K562 (cell line): ENCODE measurements at regions not wholly inside any gene's neighbourhood (a gene's known extent, or its start where the extent isn't known, plus 50 kb on each side); places are given as distances from the start of the nearest gene placed in this dataset.

Experiments
- ATAC-seq: fragments of 200-7000 bp; cut with Tn5 transposase; 3 replicates; pipeline ENCODE4 v1.9.1; 2020; ENCODE audit warnings: moderate library complexity
- BruUV-seq: library from RNA; stranded (reverse); fragments of 400-500 nt; replicated peaks from 2 replicates; lab custom pipeline; 2021; lab: Mats Ljungman, UMichigan
- CTCF ChIA-PET: fragments of 300-600 bp; formaldehyde crosslinking; extraction: SDS; loops from one replicate; lab custom pipeline; 2021; ENCODE audit warnings: low intra/inter-chr PET ratio; lab: Yijun Ruan, JAX
- POLR2A ChIA-PET: fragments of 300-600, 350-650 bp; sonication (Branson Sonifier 250); formaldehyde crosslinking; extraction: SDS; loops from one replicate; lab custom pipeline; 2021; ENCODE audit warnings: antibody characterized with exemption, inconsistent platforms; lab: Yijun Ruan, JAX
- DNase-seq, 4 experiments: peaks; one replicate each; pipeline versions ENCODE4 v3.0.0 to v3.0.0-alpha.2; 2011 to 2018; ENCODE audit warnings: low spot score in 3 of 4, mixed read lengths in 3 of 4; ENCODE audit errors: extremely low read depth in 1 of 4
- FAIRE-seq: peaks from 2 replicates; lab custom pipeline; 2011; peaks lifted over from hg19 to GRCh38; lab: Jason Lieb, UNC
- H2AFZ ChIP-seq: 2 replicates; pipeline ENCODE4 v1.6.0; 2011; ENCODE audit warnings: low read depth, low read length, control low read depth, inconsistent platforms
- H3K27ac ChIP-seq: fragments of 200-600 bp; 3 replicates; pipeline ENCODE4 v1.8.0; 2011; ENCODE audit warnings: low read depth, mild to moderate bottlenecking, control low read depth, inconsistent platforms, low read length, moderate library complexity, mixed read lengths; ENCODE audit errors: extremely low read depth
- H3K27me3 ChIP-seq, 2 experiments: fragments of 300-600 bp in 1 of 2; 2 replicates in 1 of 2; 3 replicates in 1 of 2; pipeline versions ENCODE4 v1.6.0 to v1.8.0; 2011; ENCODE audit warnings: inconsistent platforms in 2 of 2, low read length in 2 of 2, mild to moderate bottlenecking in 1 of 2, mixed read lengths in 1 of 2, moderate library complexity in 1 of 2; ENCODE audit not compliant: control insufficient read depth in 2 of 2, insufficient read depth in 2 of 2
- H3K36me3 ChIP-seq: fragments of 300-600 bp; 3 replicates; pipeline ENCODE4 v1.8.0; 2011; ENCODE audit warnings: mild to moderate bottlenecking, low read length, inconsistent platforms; ENCODE audit not compliant: control insufficient read depth, insufficient read depth
- H3K4me1 ChIP-seq, 2 experiments: fragments of 200-600 bp in 1 of 2; replicated peaks in 1 of 2; 2 replicates in 1 of 2; 3 replicates in 1 of 2; pipeline versions ENCODE4 v1.5.1 to v1.8.0; 2011; ENCODE audit warnings: inconsistent platforms in 2 of 2, low read length in 2 of 2, mild to moderate bottlenecking in 1 of 2, mixed read lengths in 1 of 2, moderate library complexity in 1 of 2; ENCODE audit not compliant: control insufficient read depth in 2 of 2, insufficient read depth in 2 of 2
- H3K4me2 ChIP-seq: 2 replicates; pipeline ENCODE4 v1.6.1; 2011; ENCODE audit warnings: low read length, control low read depth, inconsistent platforms, mixed read lengths; ENCODE audit not compliant: insufficient read depth
- H3K4me3 ChIP-seq: fragments of 200-600 bp; sonication (generic), shearing (Covaris generic); 2 replicates; pipeline ENCODE4 v1.5.1; 2016; ENCODE audit warnings: control low read depth, inconsistent platforms
- H3K79me2 ChIP-seq: fragments of 200-600 bp; 3 replicates; pipeline ENCODE4 v1.8.0; 2011; ENCODE audit warnings: low read length, inconsistent platforms; ENCODE audit not compliant: control insufficient read depth, insufficient read depth
- H3K9ac ChIP-seq, 2 experiments: 2 replicates each; pipeline versions ENCODE4 v1.6.0 to v1.6.1; 2011; ENCODE audit warnings: low read depth in 2 of 2, low read length in 2 of 2, control low read depth in 1 of 2, inconsistent platforms in 1 of 2, mild to moderate bottlenecking in 1 of 2, mixed read lengths in 1 of 2; ENCODE audit not compliant: insufficient read depth in 1 of 2
- H3K9me1 ChIP-seq: one replicate; pipeline ENCODE4 v1.6.0; 2011; ENCODE audit warnings: inconsistent platforms, mild to moderate bottlenecking, low read length, moderate library complexity; ENCODE audit not compliant: control insufficient read depth, insufficient read depth
- H3K9me3 ChIP-seq: replicated peaks from 2 replicates; pipeline ENCODE4 v1.5.1; 2011; ENCODE audit warnings: low read depth, low read length, inconsistent platforms; ENCODE audit not compliant: control insufficient read depth, insufficient read depth
- H4K20me1 ChIP-seq: replicated peaks from 2 replicates; pipeline ENCODE4 v1.6.1; 2011; ENCODE audit warnings: low read length, inconsistent platforms, mixed read lengths; ENCODE audit not compliant: control insufficient read depth, insufficient read depth
- CREM ChIP-seq: IDR thresholded peaks from 2 replicates; pipeline ENCODE4 v1.6.1; 2014; ENCODE audit warnings: antibody characterized with exemption, low read depth
- FOS ChIP-seq: IDR thresholded peaks from 3 replicates; pipeline ENCODE4 v1.6.1; 2011; ENCODE audit not compliant: insufficient read length; ENCODE audit errors: extremely low read depth
- GTF2A2 ChIP-seq: IDR thresholded peaks from 2 replicates; pipeline ENCODE4 v1.6.1; 2016; ENCODE audit warnings: mild to moderate bottlenecking, missing genetic modification characterization, missing compliant biosample characterization
- HNRNPLL ChIP-seq: fragments of 200-400 bp; formaldehyde crosslinking; IDR thresholded peaks from 2 replicates; pipeline ENCODE4 v1.6.1; 2017; ENCODE audit warnings: low read length, low read depth, mild to moderate bottlenecking; ENCODE audit not compliant: poor library complexity, severe bottlenecking
- IRF2 ChIP-seq: sonication (generic); formaldehyde crosslinking; IDR thresholded peaks from 2 replicates; pipeline ENCODE4 v1.8.1; 2022; ENCODE audit warnings: mild to moderate bottlenecking, missing genetic modification reagents
- NELFE ChIP-seq: IDR thresholded peaks from 2 replicates; pipeline ENCODE4 v1.6.1; 2011; ENCODE audit warnings: mild to moderate bottlenecking; ENCODE audit not compliant: insufficient read depth, insufficient read length
- NR2C2 ChIP-seq, 2 experiments: fragments of 200-800 bp in 1 of 2; sonication (Bioruptor generic) in 1 of 2; sonication (generic) in 1 of 2; formaldehyde crosslinking in 1 of 2; IDR thresholded peaks; 2 replicates each; pipeline versions ENCODE4 v1.6.1 to v1.8.0; 2016 to 2022; ENCODE audit warnings: mild to moderate bottlenecking in 1 of 2, missing compliant biosample characterization in 1 of 2, missing genetic modification characterization in 1 of 2, missing genetic modification reagents in 1 of 2
- PHF8 ChIP-seq: fragments of 200-600 bp; sonication (generic); IDR thresholded peaks from 2 replicates; pipeline ENCODE4 v1.6.1; 2012; ENCODE audit warnings: mixed run types, mild to moderate bottlenecking, inconsistent platforms, low read length, moderate library complexity, borderline replicate concordance
- POLR2AphosphoS5 ChIP-seq: IDR thresholded peaks from 2 replicates; pipeline ENCODE4 v1.6.1; 2011; ENCODE audit warnings: mild to moderate bottlenecking, low read depth, low read length, moderate library complexity; ENCODE audit not compliant: control insufficient read depth, insufficient read depth
- SMARCA4 ChIP-seq: fragments of 450-650 bp; IDR thresholded peaks from 2 replicates; pipeline ENCODE4 v1.6.1; 2016
- TAL1 ChIP-seq: fragments of 450-650 bp; IDR thresholded peaks from 2 replicates; pipeline ENCODE4 v1.6.1; 2016; ENCODE audit warnings: mild to moderate bottlenecking
- ZNF324 ChIP-seq: fragments of 250-450 bp; sonication (Bioruptor Pico); IDR thresholded peaks from 2 replicates; pipeline ENCODE4 v1.4.0; 2020; ENCODE audit warnings: mild to moderate bottlenecking
- ZNF699 ChIP-seq: fragments of 250-450 bp; sonication (Bioruptor Pico); IDR thresholded peaks from 2 replicates; pipeline ENCODE4 v1.8.0; 2021; ENCODE audit warnings: mild to moderate bottlenecking, moderate library complexity; ENCODE audit not compliant: insufficient replicate concordance
- ZNF785 ChIP-seq: fragments of 250-450 bp; sonication (Bioruptor Pico); IDR thresholded peaks from 2 replicates; pipeline ENCODE4 v1.4.0; 2020; ENCODE audit warnings: mild to moderate bottlenecking
- WGBS: fragments of 100-300 bp; shearing (Covaris generic); methylation state at CpG from one replicate; pipeline ENCODE4 v1.1.6; 2016; ENCODE audit warnings: low coverage, mixed read lengths; ENCODE audit not compliant: insufficient coverage; ENCODE audit errors: missing lambda C conversion rate; 5-methylcytosine and 5-hydroxymethylcytosine counted together
- in situ Hi-C: fragments of 300-500 bp; cut with MboI; formaldehyde crosslinking; loops from 4 replicates; pipeline ENCODE4 v1.15.0; 2018; ENCODE audit warnings: inconsistent platforms, mixed read lengths
- intact Hi-C: fragments of 100-400 bp; cut with micrococcal nuclease; formaldehyde crosslinking; loops from 2 replicates; pipeline ENCODE4 v1.14.2; 2022

GRCh38 chr7:119228482-119228881, 1004.0 kb downstream of the ANKRD7 start:
- H3K4me2 ChIP-seq, result no peak overlapping the region
- BruUV-seq, result no TSS peak
- no peaks in the 10 kb centered on the region for H3K27me3 ChIP-seq
- intact Hi-C loops, result no loop called here
- no peaks in the 10 kb centered on the region for H3K36me3 ChIP-seq
- H3K9me3 ChIP-seq, result no peaks in the 10 kb centered on the region; the same call in 1 of the 2 replicates
- H2AFZ ChIP-seq, result no peak overlapping the region
- no peak overlapping the region for H3K9ac ChIP-seq
- DNase-seq (no peak), FAIRE-seq (no peak), ATAC-seq (no peak)
- POLR2A ChIA-PET, result no interaction called here
- TF ChIP-seq GTF2A2 (tag) (no peak), FOS (no peak), IRF2 (CRISPR knock-in tag) (no peak), NR2C2 (CRISPR knock-in tag; IDR thresholded peaks at IDR 0.05) (no peak), NR2C2 (tag; IDR thresholded peaks at IDR 0.05) (no peak), PHF8 (no peak), CREM (no peak), TAL1 (no peak), HNRNPLL (no peak), POLR2AphosphoS5 (no peak), ZNF785 (CRISPR knock-in tag) (no peak), SMARCA4 (no peak), NELFE (no peak), ZNF699 (CRISPR knock-in tag) (no peak), ZNF324 (CRISPR knock-in tag) (no peak)
- WGBS, result 0% methylated on average over 1 of the region's 1 CpG
- no peaks in the 10 kb centered on the region for H3K79me2 ChIP-seq
- no peaks in the 10 kb centered on the region for H3K4me1 ChIP-seq
- H3K4me3 ChIP-seq, result no peak overlapping the region
- CTCF ChIA-PET, result no interaction called here
- in situ Hi-C loops, result no loop called here
- H3K9me1 ChIP-seq, result no peaks in the 10 kb centered on the region
- H3K27ac ChIP-seq, result no peak overlapping the region
- no peaks in the 10 kb centered on the region for H4K20me1 ChIP-seq
